ENCODE measurements at regions not wholly inside any gene's neighbourhood (a gene's known extent, or its start where the extent isn't known, plus 50 kb on each side); places are given as distances from the start of the nearest gene placed in this dataset.

DNA sequence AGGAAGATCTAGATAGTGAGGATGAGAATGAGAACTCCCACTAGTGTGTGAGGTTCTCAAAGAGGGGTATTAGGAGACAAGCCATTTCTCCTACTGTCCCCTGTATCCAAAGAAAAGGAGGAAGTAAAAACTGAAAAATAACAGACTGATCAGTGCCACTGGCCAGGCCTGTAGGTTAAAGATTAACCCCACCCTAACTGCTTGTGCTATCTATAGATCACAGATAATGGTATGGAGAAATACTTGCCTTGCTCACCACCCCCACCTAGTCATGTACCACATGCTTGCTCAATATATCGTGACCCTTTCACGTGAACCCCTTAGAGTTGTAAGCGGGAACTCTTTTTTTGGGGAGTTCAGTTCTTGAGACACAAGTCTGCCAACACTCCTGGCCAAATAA, 519.7 kb upstream of the FRG2C start:
- no peak for TF ChIP-seq CTCF (conservative IDR thresholded peaks at IDR 0.05; ENCODE audit: low read depth, low read length)
- no peak for TF ChIP-seq MAFK (IDR thresholded peaks at IDR 0.05; ENCODE audit: low read depth, low read length)
- TF ChIP-seq SMC3 (IDR thresholded peaks at IDR 0.05; ENCODE audit: low read depth, low read length), result no peak
- TF ChIP-seq POLR2A (IDR thresholded peaks at IDR 0.05; ENCODE audit: low read depth, low read length), result no peak
- no peak for TF ChIP-seq RAD21 (IDR thresholded peaks at IDR 0.05; ENCODE audit: low read length)

All from IMR-90 (cell line).